ENCODE measurements at regions not wholly inside any gene's neighbourhood (a gene's known extent, or its start where the extent isn't known, plus 50 kb on each side); places are given as distances from the start of the nearest gene placed in this dataset.
"Not testable (repeated sequence)": the region's sequence is repeated elsewhere in the genome, so short reads cannot be mapped to it uniquely, and the experiment has no call there.

- H3K27me3 ChIP-seq (ENCODE audit: control insufficient read depth in 1 of 2, insufficient read depth in 1 of 2, low read length in 2 of 2); H3K14ac ChIP-seq (ENCODE audit: low read length in 2 of 2); H2BK120ac ChIP-seq (ENCODE audit: low read depth, low read length); DNase-seq; H3K36me3 ChIP-seq (ENCODE audit: control insufficient read depth in 1 of 2, insufficient read depth in 2 of 2, low read depth in 1 of 2, low read length in 2 of 2); H3K4me1 ChIP-seq (ENCODE audit: control insufficient read depth, insufficient read depth, low read depth, low read length); H4K91ac ChIP-seq (ENCODE audit: low read length); H2AFZ ChIP-seq (ENCODE audit: low read depth, low read length); H2BK5ac ChIP-seq (ENCODE audit: low read depth, low read length, poor library complexity, severe bottlenecking); H3K23ac ChIP-seq (ENCODE audit: low read length in 2 of 2); H2BK12ac ChIP-seq (ENCODE audit: low read length in 2 of 2); H3K4me2 ChIP-seq (ENCODE audit: low read length, poor library complexity, severe bottlenecking); H4K8ac ChIP-seq (ENCODE audit: low read length); H3K79me1 ChIP-seq (replicated peaks; ENCODE audit: low read length, poor library complexity, severe bottlenecking); H3K4ac ChIP-seq (ENCODE audit: low read depth in 1 of 2, low read length in 2 of 2); H3K18ac ChIP-seq (ENCODE audit: low read depth in 1 of 2, low read length in 2 of 2); H3K9ac ChIP-seq (ENCODE audit: low read length); H3K27ac ChIP-seq (ENCODE audit: low read length, poor library complexity, severe bottlenecking); H2AK5ac ChIP-seq (ENCODE audit: low read length, severe bottlenecking); H2BK15ac ChIP-seq (ENCODE audit: low read depth, poor library complexity, severe bottlenecking); H3K9me3 ChIP-seq (ENCODE audit: control insufficient read depth, low read length); H3K4me3 ChIP-seq (ENCODE audit: insufficient read depth in 1 of 2, low read depth in 1 of 2, low read length in 2 of 2): not testable (repeated sequence)
- WGBS = 6% methylated on average over 8 of the region's 13 CpGs
Measured at GRCh38 chr5:12665772-12666171, 761.5 kb upstream of the CTNND2 start.

- Histone ChIP-seq H3K4me2 (ENCODE audit: low read length, poor library complexity, severe bottlenecking) (no peak overlapping the region), H3K9me3 (ENCODE audit: control insufficient read depth, low read length) (peaks cover 7% of the 10 kb centered on the region), H4K91ac (ENCODE audit: low read length) (no peak overlapping the region), H2AFZ (ENCODE audit: low read depth, low read length) (no peak overlapping the region), H2BK12ac (ENCODE audit: low read length in 2 of 2) (no peak overlapping the region), H2BK5ac (ENCODE audit: low read depth, low read length, poor library complexity, severe bottlenecking) (no peak overlapping the region), H3K4me3 (ENCODE audit: insufficient read depth in 1 of 2, low read depth in 1 of 2, low read length in 2 of 2) (no peak overlapping the region), H3K18ac (ENCODE audit: low read depth in 1 of 2, low read length in 2 of 2) (no peak overlapping the region), H3K23ac (ENCODE audit: low read length in 2 of 2) (no peak overlapping the region), H3K14ac (ENCODE audit: low read length in 2 of 2) (no peak overlapping the region), H3K79me1 (replicated peaks; ENCODE audit: low read length, poor library complexity, severe bottlenecking) (no peaks in the 10 kb centered on the region), H3K36me3 (ENCODE audit: control insufficient read depth in 1 of 2, insufficient read depth in 2 of 2, low read depth in 1 of 2, low read length in 2 of 2) (no peaks in the 10 kb centered on the region), H3K4ac (ENCODE audit: low read depth in 1 of 2, low read length in 2 of 2) (no peak overlapping the region), H2BK15ac (ENCODE audit: low read depth, poor library complexity, severe bottlenecking) (no peak overlapping the region), H2BK120ac (ENCODE audit: low read depth, low read length) (no peak overlapping the region), H4K8ac (ENCODE audit: low read length) (no peak overlapping the region), H2AK5ac (ENCODE audit: low read length, severe bottlenecking) (no peak overlapping the region), H3K4me1 (ENCODE audit: control insufficient read depth, insufficient read depth, low read depth, low read length) (no peaks in the 10 kb centered on the region), H3K27me3 (ENCODE audit: control insufficient read depth in 1 of 2, insufficient read depth in 1 of 2, low read length in 2 of 2) (no peaks in the 10 kb centered on the region), H3K9ac (ENCODE audit: low read length) (no peak overlapping the region), H3K27ac (ENCODE audit: low read length, poor library complexity, severe bottlenecking) (no peak overlapping the region)
- WGBS = 91% methylated on average over 18 of the region's 20 CpGs
- DNase-seq = no peak
Measured at GRCh38 chr5:12662545-12663314, 758.5 kb upstream of the CTNND2 start.

- Histone ChIP-seq H3K4me3 (ENCODE audit: insufficient read depth in 1 of 2, low read depth in 1 of 2, low read length in 2 of 2) (no peak overlapping the region), H3K79me1 (replicated peaks; ENCODE audit: low read length, poor library complexity, severe bottlenecking) (no peaks in the 10 kb centered on the region), H3K23ac (ENCODE audit: low read length in 2 of 2) (no peak overlapping the region), H4K91ac (ENCODE audit: low read length) (no peak overlapping the region), H3K36me3 (ENCODE audit: control insufficient read depth in 1 of 2, insufficient read depth in 2 of 2, low read depth in 1 of 2, low read length in 2 of 2) (no peaks in the 10 kb centered on the region), H2AK5ac (ENCODE audit: low read length, severe bottlenecking) (no peak overlapping the region), H2BK120ac (ENCODE audit: low read depth, low read length) (no peak overlapping the region), H3K9ac (ENCODE audit: low read length) (no peak overlapping the region), H3K14ac (ENCODE audit: low read length in 2 of 2) (no peak overlapping the region), H3K4me2 (ENCODE audit: low read length, poor library complexity, severe bottlenecking) (no peak overlapping the region), H3K18ac (ENCODE audit: low read depth in 1 of 2, low read length in 2 of 2) (no peak overlapping the region), H3K9me3 (ENCODE audit: control insufficient read depth, low read length) (peaks cover 7% of the 10 kb centered on the region), H4K8ac (ENCODE audit: low read length) (no peak overlapping the region), H3K4ac (ENCODE audit: low read depth in 1 of 2, low read length in 2 of 2) (no peak overlapping the region), H3K27me3 (ENCODE audit: control insufficient read depth in 1 of 2, insufficient read depth in 1 of 2, low read length in 2 of 2) (no peaks in the 10 kb centered on the region), H2AFZ (ENCODE audit: low read depth, low read length) (no peak overlapping the region), H2BK15ac (ENCODE audit: low read depth, poor library complexity, severe bottlenecking) (no peak overlapping the region), H2BK12ac (ENCODE audit: low read length in 2 of 2) (no peak overlapping the region), H3K4me1 (ENCODE audit: control insufficient read depth, insufficient read depth, low read depth, low read length) (no peaks in the 10 kb centered on the region), H2BK5ac (ENCODE audit: low read depth, low read length, poor library complexity, severe bottlenecking) (no peak overlapping the region), H3K27ac (ENCODE audit: low read length, poor library complexity, severe bottlenecking) (no peak overlapping the region)
- no peak for DNase-seq
- WGBS = 85% methylated on average over 27 of the region's 33 CpGs
Measured at GRCh38 chr5:12661617-12662370, 757.5 kb upstream of the CTNND2 start.

- not testable (repeated sequence) for H4K91ac ChIP-seq (ENCODE audit: low read length); H2BK120ac ChIP-seq (ENCODE audit: low read depth, low read length); H3K4me1 ChIP-seq (ENCODE audit: control insufficient read depth, insufficient read depth, low read depth, low read length); H3K36me3 ChIP-seq (ENCODE audit: control insufficient read depth in 1 of 2, insufficient read depth in 2 of 2, low read depth in 1 of 2, low read length in 2 of 2); H3K14ac ChIP-seq (ENCODE audit: low read length in 2 of 2); H3K23ac ChIP-seq (ENCODE audit: low read length in 2 of 2); H2BK12ac ChIP-seq (ENCODE audit: low read length in 2 of 2); DNase-seq; H2AK5ac ChIP-seq (ENCODE audit: low read length, severe bottlenecking); H2BK5ac ChIP-seq (ENCODE audit: low read depth, low read length, poor library complexity, severe bottlenecking); H2BK15ac ChIP-seq (ENCODE audit: low read depth, poor library complexity, severe bottlenecking); H3K4ac ChIP-seq (ENCODE audit: low read depth in 1 of 2, low read length in 2 of 2); H3K27ac ChIP-seq (ENCODE audit: low read length, poor library complexity, severe bottlenecking); H3K4me3 ChIP-seq (ENCODE audit: insufficient read depth in 1 of 2, low read depth in 1 of 2, low read length in 2 of 2); H3K4me2 ChIP-seq (ENCODE audit: low read length, poor library complexity, severe bottlenecking); H3K27me3 ChIP-seq (ENCODE audit: control insufficient read depth in 1 of 2, insufficient read depth in 1 of 2, low read length in 2 of 2); H2AFZ ChIP-seq (ENCODE audit: low read depth, low read length); H3K18ac ChIP-seq (ENCODE audit: low read depth in 1 of 2, low read length in 2 of 2); H3K9ac ChIP-seq (ENCODE audit: low read length); H3K79me1 ChIP-seq (replicated peaks; ENCODE audit: low read length, poor library complexity, severe bottlenecking); H4K8ac ChIP-seq (ENCODE audit: low read length)
- peaks cover 12% of the 10 kb centered on the region for H3K9me3 ChIP-seq (ENCODE audit: control insufficient read depth, low read length)
- 83% methylated on average over 24 of the region's 24 CpGs for WGBS
Measured at GRCh38 chr5:12660279-12661107, 756.2 kb upstream of the CTNND2 start.

Measured in mesenchymal stem cell (in vitro differentiated cells and primary cell).